ENCODE measurements at regions not wholly inside any gene's neighbourhood (a gene's known extent, or its start where the extent isn't known, plus 50 kb on each side); places are given as distances from the start of the nearest gene placed in this dataset.

DNA sequence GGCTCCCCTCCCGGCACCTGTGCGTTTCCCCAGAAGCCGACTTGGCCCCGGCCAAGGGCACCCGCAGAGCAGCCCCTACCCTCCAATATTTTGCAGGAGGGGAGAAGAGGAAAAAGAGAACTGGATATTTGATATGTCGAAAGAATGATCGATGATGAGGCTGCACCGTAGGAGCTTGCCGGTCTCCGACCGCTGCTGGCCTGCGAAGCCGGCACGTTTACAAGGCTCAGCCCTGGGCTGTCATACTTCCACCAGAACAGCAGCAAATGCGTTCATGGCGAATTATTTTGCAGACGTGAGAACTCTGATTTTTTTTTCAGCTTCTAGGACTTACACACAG, 296.7 kb downstream of the TFAP2C start:
- no peak for TF ChIP-seq CTCF (IDR thresholded peaks at IDR 0.05)
- TF ChIP-seq EP300 (IDR thresholded peaks at IDR 0.05) = no peak
- no peak for TF ChIP-seq POLR2A (IDR thresholded peaks at IDR 0.05)

All from suprapubic skin (tissue), 3 donors.